C4-2B (cell line): ENCODE measurements at regions not wholly inside any gene's neighbourhood (a gene's known extent, or its start where the extent isn't known, plus 50 kb on each side); places are given as distances from the start of the nearest gene placed in this dataset.

Source experiments
- ZFX ChIP-seq: fragments of 450-650 bp; IDR thresholded peaks from 2 replicates; pipeline ENCODE4 v1.6.1; 2017
- TF ChIP-seq, protein P1 (sequence below): fragments of 450-650 bp; conservative IDR thresholded peaks from 2 replicates; pipeline ENCODE4 v1.5.1; 2017; ENCODE audit warnings: mild to moderate bottlenecking

DNA sequence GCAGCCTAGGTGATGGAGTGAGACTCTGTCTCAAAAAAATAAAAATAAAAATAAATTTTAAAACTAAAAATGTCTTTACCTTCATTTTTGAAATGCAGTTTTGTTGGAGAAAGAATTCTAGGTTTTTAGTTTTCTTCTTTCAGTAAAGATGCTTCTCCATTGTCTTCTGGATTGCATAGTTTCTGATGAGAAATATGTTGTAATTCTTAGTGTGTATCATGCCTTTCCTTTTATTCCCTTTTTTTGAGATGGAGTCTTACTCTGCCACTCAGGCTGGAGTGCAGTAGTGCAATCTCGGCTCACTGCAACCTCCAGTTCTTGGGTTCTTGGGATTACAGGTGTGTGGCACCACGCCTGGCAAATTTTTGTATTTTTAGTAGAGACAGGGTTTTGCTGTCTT is 130.0 kb upstream of the FBXO11 start:
- TF ChIP-seq, protein P1, sequence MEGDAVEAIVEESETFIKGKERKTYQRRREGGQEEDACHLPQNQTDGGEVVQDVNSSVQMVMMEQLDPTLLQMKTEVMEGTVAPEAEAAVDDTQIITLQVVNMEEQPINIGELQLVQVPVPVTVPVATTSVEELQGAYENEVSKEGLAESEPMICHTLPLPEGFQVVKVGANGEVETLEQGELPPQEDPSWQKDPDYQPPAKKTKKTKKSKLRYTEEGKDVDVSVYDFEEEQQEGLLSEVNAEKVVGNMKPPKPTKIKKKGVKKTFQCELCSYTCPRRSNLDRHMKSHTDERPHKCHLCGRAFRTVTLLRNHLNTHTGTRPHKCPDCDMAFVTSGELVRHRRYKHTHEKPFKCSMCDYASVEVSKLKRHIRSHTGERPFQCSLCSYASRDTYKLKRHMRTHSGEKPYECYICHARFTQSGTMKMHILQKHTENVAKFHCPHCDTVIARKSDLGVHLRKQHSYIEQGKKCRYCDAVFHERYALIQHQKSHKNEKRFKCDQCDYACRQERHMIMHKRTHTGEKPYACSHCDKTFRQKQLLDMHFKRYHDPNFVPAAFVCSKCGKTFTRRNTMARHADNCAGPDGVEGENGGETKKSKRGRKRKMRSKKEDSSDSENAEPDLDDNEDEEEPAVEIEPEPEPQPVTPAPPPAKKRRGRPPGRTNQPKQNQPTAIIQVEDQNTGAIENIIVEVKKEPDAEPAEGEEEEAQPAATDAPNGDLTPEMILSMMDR = no peak
- no peak for TF ChIP-seq ZFX
